Ecto neural progenitor cell (in vitro differentiated cells): ENCODE measurements at regions not wholly inside any gene's neighbourhood (a gene's known extent, or its start where the extent isn't known, plus 50 kb on each side); places are given as distances from the start of the nearest gene placed in this dataset.
"Not testable (repeated sequence)": the region's sequence is repeated elsewhere in the genome, so short reads cannot be mapped to it uniquely, and the experiment has no call there.

ENCODE experiments used
- DNase-seq: peaks from one replicate; pipeline ENCODE4 v3.0.0-alpha.2; 2018; ENCODE audit warnings: low spot score

DNA sequence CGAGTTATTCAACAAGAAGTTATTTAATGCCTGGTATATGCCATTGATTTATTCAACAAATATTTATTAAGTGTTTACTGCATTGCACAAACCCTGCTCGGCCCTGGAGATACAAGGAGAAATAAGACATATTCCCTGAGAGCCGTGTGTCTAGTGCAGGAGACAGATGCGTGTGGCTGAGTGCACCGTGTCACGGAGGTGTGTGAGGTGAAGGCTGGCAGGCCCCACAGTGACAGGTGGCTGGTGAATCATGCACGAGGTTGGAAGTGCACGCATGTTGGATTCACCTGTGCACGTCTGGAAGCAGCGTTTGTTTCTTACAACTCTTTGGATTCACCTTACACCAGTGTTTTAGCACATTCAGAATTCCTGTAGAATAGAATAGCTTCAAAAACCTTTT is 136.6 kb upstream of the SHH start:
- DNase-seq: peak; percentile 18

DNA sequence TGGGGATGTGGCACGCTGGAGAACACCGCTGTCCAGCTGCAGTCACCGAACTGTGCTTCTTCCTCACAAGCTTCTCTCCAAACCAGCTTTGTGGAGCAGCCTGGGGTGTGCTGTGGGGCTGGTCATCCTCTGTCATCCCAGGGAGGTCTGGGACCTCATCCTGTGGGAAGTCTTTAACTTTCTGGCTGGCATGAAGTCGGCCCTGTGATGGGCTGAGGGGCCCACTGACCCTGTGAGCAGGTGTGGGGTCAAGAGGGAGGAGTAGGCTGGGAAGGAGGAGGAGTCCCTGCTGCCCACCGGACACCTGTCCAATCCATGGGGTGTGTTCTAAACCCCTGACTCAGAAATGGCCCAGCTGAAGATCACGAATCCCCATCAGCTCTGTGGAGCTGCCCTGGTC is 136.2 kb upstream of the SHH start:
- peak; percentile 27 for DNase-seq

DNA sequence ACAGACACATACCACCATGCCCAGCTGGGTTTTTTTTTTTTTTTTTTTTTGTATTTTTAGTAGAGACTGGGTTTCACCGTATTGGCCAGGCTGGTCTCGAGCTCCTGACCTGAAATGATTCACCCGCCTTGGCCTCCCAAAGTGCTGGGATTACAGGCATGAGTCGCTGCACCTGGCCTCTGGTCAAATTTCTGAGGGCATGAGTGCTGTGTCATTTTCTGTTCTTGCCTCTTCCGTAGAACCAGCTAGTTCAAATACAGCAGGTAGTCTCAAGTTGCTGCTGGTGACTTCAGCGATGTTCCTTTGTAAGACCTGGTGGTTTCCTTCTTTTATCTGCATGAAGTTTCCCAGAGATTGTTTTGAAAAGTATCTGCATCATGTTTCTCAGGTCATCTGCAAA is 134.8 kb upstream of the SHH start:
- DNase-seq: peak; percentile 37

DNA sequence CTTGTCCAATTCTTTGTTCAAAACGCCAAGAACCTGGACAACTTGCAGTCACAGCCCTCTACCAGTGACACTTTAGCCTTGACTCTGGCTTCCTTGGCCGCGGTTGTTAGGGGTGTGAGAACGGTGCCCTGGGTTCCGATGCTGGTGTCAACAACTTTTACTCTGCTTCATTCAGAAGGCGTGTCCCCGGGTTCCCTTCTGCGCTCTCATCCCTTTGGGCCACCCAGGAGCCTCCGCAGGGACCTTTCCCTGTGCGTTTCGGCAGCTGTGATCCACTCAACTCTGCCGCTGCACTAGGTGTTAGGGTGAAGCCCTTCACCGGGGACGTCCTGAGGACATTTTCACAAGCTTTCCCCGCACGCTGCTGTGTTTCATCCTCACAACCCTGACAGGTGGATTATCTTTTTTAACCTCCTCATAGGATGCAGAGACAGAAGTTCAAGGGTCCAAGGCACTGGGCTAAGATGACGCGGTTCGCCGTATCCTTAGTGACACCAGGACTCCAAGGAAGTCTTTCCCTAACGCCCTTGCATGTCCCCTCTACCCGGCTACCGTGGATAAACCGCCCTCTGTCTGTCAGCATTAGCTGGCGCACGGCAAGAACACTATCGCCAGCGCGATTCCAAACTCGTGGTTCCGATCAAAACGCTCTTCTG is 133.5 kb upstream of the SHH start:
- peak; percentile 28 for DNase-seq

DNA sequence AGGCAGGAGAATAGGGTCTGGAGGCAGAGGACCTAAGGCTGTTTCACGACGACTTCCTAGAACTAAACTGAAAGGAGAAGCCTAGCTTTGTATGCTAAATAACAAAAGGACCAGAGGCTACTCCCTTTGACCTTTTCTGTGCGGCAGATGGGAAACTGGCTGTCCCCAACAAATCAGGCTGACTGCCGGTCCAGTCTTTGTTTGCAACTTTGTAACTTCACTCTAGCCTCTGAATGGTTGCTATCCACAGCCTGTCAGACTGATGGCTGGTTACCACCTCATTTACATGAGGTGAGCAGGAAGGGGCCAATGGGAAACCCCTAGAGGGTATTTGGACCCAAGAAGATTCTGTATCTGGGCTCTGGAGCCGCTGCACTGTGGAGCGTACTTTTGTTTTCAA is 132.6 kb upstream of the SHH start:
- DNase-seq: peak; percentile 35

DNA sequence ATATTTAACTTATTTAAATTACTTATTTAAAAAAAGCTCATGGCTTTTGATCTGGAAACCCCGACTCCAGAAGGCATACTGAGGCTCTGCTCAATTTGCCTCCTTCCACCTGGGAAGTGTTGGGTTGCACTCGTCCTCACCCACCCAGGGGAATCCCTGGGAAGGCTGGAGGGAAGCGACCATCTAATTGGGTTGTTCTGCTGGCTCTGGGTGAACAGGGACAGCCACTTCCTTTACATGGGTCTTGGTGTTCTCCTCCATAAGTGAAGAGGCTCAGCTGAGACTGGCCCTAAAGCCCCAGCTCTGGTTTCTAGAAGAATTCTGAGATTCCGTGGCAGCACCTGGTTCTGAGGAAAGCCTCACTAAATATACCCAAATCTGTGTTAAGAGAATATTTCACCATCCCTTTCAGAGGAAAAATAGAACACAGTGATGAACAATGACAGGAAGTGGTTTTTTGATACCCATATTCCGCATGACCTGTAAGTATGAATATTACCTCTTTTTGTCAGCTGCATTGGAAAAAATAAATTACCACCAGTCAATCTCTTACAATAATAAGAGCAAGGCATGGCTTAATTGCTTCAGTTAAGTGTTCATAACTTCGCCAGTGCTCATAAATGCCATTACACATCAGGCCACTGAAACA is 131.1 kb upstream of the SHH start:
- DNase-seq: peak; percentile 15

DNA sequence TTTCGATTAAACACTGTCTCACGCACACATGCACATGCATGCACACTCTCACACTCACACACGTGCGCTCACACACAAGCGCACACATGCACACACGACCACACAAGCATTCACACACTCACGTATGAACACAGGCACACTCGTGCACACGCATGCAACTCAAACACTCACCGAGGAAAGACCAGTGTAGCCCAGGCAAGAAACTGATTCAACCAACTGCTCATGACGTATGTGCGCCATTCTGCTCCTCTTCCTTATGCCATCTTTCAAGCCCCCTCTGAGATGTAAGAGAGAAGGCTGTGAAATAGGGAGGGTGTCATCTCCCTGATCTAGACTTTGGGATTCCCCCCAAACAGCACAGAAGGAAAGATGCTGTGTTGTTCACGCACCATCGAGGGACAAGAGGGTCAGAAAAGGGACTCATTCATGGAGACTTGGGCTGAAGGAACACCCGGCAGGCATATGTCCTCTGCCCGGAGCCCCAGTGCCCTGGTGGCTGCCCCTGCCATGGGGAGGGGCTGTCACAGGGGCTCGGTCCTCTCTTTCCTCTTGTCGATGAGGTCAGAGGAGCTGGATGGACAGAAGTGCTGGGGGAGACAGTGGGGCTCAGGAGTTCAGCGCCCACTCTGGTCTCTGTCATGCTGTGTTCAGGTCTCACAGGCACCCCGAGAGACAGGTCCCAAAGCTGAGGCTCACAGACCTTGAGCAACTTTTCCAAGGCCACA is 130.1 kb upstream of the SHH start:
- DNase-seq: peak; percentile 26

DNA sequence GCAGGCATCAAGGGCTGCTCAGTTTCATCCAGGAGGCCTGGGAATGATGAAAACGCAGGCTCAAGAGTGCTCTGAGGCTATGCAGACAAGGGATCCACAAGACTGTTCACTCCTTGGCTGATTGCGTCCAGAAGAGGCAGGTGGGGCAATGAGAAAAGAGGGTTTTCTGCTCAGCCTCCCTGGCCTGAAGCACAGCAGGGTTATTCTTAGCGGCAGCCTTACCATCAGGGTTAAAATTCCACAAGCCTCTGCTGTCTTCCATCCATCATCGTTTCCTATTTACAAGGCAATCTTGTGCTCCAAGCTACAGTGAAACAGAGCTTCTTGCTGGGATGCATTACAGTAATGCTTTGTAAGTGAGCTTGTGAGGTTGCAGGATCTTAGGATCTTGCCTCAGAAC is 129.4 kb upstream of the SHH start:
- DNase-seq: peak; percentile 31

DNA sequence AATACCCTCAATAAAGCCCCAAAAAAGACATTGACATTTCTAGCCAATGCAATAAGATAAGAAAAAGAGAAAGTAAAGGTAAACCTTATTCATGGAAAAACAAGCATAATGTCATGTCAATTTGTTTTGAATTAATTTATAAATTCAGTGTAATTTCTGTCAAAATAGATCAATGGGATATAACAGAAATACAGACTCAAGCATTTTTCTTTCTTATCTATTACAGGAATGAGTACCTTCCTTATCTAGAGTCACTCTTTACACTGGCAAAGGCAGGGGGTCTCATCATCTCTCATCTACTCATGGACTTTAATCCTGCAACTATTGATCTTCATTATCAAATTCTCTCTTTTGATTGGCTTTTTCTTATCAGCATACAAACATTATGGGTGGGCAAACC is 127.1 kb upstream of the SHH start:
- DNase-seq: no peak

DNA sequence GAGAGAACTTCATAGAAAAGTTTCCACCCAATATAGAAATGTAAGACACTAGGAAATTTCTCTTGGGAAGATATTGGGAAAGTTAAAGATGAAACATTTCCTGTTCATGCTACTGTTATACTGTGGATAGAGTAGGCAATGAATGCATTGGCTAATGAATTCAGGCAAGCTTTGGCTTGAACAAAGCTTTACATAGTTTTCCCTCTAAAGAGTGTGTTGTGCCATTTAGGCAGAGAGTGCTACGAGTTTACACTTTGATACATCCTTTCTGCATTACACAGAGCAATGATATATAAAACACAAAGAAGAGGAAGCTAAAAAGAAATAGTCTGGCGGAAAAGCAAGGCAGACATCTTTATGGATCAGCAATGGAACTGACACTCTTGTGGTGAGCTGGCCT is 125.9 kb upstream of the SHH start:
- no peak for DNase-seq

DNA sequence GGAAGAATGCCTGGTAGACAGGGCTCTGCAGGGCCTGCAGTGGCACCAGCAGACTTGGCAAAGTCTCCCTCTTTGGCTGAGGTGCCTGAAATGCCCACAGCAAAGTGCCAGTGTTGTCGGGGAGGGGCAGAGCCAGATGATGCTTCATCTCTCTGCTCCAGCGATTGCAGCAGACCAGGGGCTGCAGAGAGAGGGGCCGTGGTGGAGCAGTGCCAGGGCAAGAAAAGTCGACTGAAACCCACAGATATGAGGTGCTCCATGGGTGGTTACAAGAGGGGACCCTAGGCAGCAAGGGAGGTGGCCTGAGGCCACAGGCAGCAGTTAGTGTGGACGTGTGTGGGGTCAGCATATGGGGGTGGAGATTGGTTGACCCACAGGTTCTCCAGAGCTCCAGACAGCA is 123.5 kb upstream of the SHH start:
- peak; percentile 21 for DNase-seq

DNA sequence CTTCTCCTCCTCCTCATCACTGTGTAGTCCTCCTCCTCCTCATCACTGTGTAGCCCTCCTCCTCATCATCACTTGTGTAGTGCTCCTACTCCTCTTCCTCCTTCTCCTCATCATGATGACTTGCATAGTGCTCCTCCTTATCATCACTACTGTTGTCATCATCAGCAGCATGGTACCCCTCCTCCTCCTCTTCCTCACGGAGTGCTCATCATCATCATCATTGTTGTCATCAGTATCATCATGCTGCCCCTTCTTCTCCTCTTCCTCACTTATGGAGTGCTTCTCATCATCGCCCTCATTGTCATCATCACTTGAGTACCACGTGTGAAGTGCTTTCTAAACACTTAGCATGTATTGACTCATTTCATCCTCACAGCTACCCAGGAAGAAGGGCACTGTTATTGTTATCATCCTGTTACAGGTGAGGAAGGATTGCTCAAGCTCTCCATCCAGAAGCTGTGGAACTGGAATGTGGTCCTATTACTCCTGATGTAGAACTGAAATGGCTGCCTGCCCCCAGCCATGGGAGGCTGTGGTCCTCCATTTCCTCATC is 122.8 kb upstream of the SHH start:
- DNase-seq: no peak

DNA sequence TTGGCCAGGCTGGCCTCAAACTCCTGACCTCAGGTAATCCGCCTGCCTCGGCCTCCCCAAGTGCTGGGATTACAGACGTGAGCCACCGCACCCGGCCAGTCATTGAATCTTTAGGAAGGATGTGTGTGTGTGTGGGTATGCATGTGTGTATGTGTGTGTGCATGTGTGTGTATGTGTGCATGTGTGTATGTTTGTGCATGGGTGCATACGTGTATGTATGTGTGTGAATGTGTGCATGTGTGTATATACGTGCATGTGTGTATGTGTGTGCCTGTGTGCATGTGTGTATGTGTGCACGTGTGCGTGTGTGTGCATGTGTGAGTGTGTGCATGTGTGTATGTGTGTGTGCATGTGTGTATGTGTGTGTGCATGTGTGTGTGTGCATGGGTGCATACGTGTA is 120.1 kb upstream of the SHH start:
- not testable (repeated sequence) for DNase-seq

DNA sequence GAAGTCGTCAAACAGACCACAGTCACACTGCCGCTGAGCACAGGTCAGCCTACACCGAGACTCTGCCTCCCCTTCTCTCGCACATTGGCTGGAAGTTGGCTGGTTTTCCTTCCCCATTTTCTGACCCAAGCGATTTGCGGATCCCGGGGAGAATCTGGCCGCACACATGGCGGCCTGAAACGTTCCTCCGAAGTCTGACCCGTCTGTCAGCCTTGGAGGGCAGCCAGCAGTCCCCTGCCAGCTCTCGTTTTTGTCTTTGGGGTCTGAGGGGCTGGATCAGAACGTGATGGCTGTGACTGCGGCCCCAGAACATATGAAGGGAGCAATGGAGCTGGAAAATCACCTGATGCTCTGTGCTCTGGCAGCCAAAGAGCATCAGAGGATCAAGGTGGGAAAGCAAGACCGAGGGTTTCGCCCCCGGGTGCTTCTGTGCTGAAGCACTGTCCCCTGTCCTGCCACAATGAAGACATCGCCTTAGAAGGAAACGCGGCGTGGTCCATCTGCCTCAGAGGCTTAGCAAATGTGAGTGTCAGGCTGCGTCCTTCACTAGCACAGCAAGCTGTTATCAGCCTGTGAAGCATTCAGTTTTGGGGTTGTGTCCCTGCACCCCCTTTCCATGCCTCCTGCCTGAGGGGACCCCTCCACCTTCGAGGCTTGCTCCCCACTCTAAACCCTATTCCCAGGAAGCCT is 119.3 kb upstream of the SHH start:
- no peak for DNase-seq

DNA sequence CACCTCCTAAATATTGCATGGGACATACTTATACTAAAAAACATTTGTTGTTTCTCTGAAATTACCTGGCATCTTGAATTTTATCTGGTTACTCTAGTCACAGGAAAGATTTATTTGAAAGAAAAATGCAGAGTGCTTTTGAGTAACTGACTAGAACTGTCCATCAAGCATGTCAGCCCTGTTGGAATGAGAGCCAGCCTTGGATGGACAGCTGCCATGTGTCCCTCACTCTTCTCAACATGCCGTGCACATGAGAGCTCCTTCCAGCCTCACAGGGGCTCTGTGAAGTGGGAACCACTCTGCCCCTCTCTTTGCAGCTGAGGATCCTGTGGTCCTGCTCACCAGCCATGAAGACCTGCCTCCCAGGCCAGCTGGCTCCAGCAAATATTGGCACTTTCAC is 118.3 kb upstream of the SHH start:
- no peak for DNase-seq

DNA sequence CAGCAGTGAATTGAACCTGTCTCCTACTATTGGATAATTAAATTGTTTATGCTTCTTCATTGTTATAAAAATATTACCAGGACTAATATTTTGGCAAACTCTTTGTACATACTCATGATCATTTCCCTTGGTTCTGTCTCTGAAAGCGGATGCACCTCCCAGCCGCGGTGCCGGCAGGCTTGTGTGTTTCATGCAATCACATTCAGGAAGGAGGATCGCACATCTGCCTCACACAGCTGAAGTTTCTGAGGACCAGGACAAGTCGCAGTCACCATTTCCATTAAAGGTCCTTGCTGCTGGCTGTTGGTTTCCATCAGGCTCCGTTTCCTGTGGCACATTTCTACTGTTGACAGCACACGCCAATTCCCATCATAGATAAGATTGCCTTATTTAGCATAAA is 117.8 kb upstream of the SHH start:
- no peak for DNase-seq

DNA sequence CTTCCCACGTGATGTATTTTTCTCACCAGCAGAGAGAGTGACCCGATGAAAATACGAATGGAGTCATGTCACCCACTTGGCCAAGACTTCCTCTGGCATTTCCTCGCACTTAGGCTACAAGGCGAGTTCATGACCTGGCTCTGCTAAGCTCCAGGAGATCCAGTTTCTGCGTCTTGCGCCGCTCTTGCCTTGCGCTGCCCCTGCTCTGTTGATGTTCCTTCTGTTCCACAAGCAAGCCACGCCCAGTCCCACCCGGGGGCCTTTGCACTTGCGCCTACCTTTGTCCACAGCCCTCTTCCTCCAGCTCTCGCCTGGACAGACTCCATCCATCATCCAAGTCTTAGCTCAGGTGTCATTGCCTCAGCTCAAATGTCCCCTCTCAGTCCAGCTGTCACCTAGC is 116.3 kb upstream of the SHH start:
- DNase-seq: no peak

DNA sequence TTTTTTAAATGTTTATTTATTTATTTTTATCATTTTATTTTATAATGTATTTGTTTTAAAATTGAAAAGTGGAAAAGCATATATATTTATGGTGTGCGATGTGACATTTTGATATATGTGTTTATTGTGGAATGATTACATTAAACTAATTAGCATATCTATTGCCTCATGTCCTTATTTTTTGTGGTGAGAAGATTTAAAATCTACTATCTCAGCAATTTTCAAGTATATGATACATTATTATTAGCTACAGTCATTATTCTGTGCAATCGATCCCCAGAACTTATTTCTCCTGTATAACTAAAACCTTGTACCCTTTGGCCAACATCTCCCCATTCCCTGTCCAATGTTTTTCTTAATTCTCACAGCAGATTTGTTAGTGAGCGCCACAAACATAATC is 115.6 kb upstream of the SHH start:
- DNase-seq: no peak

DNA sequence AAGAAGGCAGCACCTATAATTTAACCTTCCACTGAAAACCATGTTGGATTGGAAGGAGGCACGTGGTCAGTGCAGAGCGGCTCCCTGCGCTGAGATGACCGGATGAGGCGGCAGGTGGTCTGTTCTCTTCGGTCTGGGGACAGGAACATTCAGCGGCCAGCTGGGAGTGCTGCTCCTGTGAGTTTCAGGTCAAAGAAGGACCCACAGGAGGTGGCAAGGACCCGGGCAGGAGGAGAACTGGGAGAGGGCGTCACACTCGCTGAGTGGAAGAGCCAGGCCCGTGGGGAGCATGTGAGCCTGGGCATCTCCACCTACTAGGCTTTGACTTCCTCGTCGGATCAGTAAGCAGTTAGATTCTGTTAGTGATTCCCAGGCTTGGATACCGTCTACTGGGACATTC is 113.4 kb upstream of the SHH start:
- DNase-seq: no peak

DNA sequence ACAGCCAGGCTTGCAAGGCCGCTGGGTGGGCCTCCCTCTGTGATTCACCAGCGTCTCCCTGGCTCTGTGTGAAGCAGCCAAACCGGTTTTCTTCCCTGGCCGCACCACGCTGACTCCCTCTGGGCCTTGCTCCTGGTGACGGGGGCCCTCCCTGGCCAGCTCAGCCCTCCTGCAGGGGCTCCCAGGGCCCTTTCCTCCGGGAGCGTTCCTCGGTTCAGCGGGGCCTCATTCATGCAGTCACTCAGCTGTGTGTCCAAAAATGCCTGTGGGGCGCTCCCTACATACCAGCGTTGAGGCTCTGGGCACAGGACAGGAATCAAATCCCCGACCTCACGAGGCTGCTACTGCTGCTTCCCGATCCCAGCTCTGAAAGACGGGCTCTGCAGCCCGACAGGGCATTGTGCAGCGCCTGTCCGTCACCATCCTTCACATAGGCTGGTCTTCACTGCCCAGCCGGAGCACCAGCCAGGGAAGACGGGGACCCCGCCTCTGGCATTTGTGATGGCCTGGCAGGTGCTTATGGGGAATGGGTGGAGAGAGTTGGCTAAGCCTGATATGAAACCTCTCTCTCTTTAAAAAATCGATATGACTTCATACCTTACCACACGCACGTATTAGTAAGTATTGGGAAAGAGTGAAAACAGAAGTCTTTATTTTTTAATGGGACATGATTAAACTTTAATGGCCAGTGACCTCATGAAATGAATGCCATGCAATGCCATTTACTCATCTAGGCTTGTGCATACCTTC is 110.0 kb upstream of the SHH start:
- no peak for DNase-seq

DNA sequence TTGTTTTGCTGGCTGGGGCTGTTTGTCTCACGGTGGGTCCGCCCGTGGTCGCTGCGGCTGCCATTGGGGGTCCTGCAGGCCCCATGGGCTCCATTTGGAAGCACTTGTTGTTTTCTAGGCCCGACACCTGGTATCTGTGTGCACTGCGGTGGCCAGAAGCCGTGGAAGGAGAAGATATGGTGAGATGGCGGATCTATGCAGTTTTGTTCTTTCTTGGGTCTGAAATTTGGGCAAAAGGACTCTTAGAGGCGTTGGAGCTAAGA is 109.5 kb upstream of the SHH start:
- no peak for DNase-seq

DNA sequence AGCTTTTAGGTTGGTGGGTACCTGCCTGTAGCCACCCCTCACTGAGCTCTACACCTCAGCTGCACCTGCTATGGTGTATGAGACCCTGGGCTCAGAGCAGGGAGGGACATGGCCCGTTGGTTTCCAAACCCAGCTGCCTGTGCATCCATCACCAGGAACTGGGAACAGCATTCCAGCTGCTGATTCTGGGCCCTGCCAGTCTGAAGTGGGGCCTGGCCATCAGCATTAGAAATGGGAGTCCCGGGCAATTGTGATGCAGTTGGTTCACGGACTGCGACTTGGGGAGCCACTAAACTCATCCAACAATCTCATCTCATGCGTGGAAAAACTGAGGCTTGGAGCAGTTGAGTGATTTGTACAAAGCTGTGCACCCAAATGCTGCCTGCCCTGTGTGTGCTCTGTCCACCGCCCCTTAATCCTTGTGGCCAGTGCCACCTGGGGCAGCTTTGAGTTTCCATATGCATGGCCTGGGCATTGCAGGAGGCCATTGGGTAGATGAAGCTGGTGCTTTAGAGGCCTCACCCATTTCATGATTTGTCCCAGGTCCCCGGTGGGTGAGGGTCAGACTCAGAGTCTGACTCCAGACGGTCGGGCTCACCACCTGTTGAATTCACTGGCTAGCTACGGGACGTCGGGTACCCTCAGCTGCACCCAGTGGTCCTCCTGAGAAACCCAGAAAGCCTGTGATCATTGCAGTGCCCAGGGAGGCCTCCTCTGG is 109.0 kb upstream of the SHH start:
- DNase-seq: no peak
